GM18499 (cell line): ENCODE measurements at regions not wholly inside any gene's neighbourhood (a gene's known extent, or its start where the extent isn't known, plus 50 kb on each side); places are given as distances from the start of the nearest gene placed in this dataset.

Source experiments
- ATAC-seq: cut with Tn5 transposase; IDR thresholded peaks from one replicate; pipeline ENCODE4 v1.9.1; 2021; ENCODE audit warnings: moderate number of reproducible peaks; ENCODE audit not compliant: insufficient read depth, unreplicated experiment

DNA sequence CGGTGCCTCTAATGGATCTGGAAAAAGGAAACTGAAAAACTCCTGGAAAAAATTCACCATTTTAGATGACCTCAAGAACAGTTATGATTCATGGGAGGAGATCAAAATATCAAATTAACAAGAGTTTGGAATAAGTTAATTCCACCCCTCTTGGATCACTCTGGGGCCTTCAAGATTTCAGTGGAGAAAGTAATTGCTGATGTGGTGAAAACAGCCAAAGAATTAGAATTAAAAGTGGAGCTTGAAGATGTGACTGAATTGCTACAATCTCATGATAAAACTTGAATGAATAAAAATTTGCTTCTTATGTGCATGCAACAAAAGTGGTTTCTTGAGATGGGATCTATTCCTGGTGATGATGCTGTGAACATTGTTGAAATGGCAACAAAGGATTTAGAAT, 974.4 kb upstream of the GYPC start:
- ATAC-seq: no peak

DNA sequence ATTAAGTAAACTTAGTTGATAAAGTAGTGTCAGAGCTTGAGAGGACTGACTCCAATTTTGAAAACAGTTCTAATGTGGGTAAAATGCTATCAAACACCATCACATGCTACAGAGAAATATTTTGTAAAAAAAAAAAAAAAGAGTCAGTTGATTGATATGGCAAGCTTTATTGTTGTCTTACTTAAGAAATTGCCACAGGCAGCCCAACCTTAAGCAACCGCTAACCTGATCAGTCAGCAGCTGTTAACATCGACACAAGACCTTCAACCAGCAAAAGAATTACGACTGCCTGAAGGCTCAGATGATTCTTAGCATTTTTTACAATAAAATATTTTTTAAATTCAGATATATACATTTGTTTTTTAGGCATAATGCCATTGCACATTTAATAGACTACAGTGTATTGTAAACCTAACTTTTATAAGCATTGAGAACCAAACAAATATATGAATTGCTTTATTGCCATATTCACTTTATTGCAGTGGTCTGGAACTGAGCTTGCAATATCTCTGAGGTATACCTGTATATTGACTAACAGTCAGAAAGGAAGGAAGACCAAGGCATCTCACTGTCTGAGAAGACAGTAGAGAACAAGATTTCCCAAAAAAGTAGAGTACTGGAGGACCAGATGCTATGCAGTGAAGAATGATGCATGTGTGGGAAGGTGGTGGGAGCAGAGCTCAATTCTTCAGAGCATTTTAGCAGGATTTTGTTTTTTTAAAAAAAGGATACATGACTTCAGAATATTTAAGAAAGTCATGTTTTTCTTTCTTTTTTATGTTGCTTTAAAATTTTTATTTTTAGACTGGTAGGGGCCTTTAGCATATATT, 973.8 kb upstream of the GYPC start:
- no peak for ATAC-seq

GRCh38 chr2:125684256-125684655, 971.7 kb upstream of the GYPC start:
- ATAC-seq: no peak

- no peak for ATAC-seq
Measured at GRCh38 chr2:125684932-125685331, 971.0 kb upstream of the GYPC start.

GRCh38 chr2:125696560-125696959, 959.4 kb upstream of the GYPC start:
- no peak for ATAC-seq

DNA sequence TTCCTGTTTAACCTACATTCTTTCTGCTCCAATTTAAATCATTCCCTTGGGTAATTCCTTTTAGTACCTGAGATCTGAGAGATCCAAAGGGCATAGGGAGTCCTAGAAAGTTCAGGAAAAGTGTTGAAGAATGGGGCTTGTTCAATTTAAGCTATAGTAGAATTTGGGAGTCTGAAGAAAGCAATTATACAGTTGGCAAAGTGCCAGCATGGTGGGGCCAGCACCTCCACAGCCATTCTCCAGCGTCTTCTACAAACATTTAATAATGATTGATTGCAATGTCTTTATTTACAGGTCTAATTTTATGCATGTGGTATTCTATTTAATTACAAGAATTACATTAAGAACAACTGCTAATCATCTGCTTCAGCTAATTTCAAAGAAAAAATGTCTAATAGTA, 957.7 kb upstream of the GYPC start:
- ATAC-seq: no peak

DNA sequence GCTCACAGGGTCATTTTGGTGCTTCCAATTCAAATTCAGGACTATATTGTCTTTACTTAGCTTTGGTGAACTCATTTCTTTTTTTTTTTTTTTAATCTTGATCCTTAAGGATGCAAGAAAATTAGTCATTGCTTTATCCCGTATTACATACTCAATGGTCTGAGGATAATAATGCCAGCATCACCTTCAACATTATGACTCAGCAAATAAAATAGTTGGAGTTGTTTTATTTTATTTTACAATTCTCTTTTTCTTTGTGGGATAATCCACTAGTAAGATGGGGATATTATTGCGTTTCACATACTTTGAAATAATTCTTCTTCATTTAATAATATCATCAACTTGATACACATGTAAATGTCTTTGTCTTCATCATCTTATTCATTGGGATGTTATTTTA, 954.9 kb upstream of the GYPC start:
- no peak for ATAC-seq

- ATAC-seq: no peak
Measured at GRCh38 chr2:125707611-125708010, 948.3 kb upstream of the GYPC start.

- ATAC-seq: no peak
Measured at GRCh38 chr2:125710561-125710960, 945.4 kb upstream of the GYPC start.

- ATAC-seq: no peak
Measured at GRCh38 chr2:125711075-125711474, 944.9 kb upstream of the GYPC start.

DNA sequence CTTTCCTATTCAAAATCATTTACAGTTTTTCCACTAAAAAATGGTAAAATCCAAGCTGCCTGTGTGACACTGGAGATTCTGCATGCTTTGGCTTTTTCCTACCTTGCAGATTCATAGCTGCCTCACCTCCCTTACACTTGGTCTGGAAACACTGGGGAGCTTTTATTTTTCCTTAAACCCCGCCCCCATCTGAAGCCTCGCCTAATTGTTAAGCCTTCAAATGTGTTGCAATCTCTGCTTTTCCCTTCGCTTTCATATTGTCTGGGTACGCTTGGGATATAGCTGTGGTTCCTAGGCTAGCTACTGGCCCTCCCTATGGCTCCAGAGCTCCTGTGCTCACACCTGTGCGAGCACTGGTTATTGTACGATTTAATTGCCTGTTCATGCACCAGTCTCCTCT, 942.4 kb upstream of the GYPC start:
- ATAC-seq: no peak

DNA sequence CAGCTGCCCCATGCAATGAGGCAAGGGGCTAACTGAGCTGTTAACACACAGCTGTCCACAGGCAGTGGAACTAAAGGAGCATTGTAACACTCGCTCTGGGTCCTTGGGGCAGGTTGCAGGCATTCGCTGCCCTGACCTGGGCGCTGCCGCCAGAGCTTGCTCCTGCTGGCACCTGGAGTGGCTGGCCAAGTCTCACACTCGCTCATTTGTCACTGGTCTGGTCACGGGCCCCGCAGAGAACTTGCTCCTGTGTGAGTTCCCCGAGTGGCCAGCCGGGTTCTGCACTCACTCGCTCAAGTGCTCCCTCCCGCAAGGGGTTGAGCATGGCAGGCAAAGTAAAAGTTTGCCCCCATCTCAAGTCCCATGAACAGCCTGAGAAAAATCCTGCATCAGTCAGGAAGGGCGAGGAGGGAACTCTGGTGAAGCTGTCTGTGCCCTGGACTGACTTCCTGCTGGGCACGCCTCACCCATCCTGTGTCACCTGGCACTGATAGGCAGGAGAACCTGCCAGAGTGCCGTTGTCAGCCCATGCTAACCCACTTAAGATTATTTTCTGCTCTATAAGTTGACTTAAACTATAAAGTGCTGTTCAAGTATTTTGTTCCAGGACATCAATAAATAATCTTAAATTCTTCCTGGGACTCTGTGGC, 934.8 kb upstream of the GYPC start:
- no peak for ATAC-seq

- ATAC-seq: no peak
Measured at GRCh38 chr2:125730921-125731320, 925.0 kb upstream of the GYPC start.

- ATAC-seq: no peak
Measured at GRCh38 chr2:125736306-125736705, 919.7 kb upstream of the GYPC start.

DNA sequence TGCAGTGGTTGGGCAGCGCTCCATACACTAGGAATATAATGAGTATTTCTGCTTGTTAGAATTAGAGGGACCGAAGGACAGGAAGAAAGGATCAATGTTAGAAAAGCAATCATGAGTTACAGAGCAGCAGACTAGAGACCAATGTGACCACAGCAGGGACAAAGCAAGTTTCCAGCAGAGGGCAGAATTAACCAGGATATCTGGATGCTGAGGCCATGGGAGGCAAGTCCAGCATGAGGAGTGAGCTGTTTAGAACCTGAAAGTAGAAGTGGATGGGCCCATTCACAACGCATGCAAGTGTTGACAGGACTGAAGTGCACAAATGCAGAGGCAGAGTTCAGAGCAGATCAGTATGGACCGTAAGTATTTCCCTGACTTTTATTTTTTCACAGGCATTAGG, 910.4 kb upstream of the GYPC start:
- no peak for ATAC-seq

GRCh38 chr2:125746321-125747164, 909.4 kb upstream of the GYPC start:
- no peak for ATAC-seq

- ATAC-seq: no peak
Measured at GRCh38 chr2:125747165-125747425, 908.9 kb upstream of the GYPC start.

DNA sequence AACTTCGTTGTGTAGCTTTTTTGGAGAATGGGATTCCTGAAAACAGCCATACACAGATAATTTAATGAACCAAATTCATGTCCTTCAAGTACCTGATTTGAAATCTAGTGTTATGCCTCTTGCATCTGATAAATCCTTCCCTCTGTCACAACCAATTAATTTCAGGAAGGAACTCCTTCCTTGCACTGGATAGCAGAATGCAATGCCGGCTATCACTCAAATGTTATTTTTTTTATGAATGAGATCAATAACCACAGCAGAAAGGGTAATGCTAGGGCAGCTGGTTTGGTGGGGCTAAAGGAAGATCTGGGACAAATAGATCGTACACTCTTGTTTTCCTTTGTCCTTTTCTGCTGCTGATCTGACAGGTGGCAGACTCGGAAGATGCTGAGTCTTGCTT, 899.5 kb upstream of the GYPC start:
- no peak for ATAC-seq

DNA sequence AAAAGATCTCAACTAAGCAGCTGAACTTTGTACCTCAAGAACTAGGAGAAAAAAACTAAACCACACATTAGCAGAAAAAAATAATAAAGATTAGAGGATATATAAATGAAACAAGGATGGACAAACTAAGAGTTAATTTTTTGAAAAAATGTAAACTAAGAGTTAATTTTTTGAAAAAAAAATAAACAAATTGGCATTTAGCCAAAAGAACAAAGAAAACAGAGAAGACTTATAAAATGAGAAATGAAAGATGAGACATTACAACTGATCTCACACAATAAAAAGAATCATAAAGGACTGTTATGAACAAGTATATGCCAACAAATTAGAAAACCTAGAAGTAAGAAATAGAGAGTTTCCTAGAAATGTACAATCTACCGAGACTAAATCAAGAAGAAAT, 859.2 kb upstream of the GYPC start:
- ATAC-seq: no peak

DNA sequence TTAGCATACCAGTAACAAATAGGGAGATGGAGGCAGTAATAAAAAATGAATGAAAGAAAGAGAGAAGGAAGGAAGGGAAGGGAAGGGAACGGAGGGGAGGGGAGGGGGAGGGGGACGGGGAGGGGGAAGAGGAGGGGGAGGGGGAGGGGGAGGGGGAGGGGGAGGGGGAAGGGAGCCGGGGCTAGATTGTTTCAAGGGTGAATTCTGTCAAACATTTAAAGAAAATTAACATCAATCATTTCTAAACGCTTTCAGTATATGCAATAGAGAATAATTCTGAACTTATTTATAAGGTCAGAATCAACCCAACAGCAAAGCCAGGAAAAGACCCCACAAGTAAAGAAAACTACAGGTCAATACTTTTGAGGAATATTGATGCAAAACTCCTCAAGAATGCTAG, 858.8 kb upstream of the GYPC start:
- ATAC-seq: no peak

DNA sequence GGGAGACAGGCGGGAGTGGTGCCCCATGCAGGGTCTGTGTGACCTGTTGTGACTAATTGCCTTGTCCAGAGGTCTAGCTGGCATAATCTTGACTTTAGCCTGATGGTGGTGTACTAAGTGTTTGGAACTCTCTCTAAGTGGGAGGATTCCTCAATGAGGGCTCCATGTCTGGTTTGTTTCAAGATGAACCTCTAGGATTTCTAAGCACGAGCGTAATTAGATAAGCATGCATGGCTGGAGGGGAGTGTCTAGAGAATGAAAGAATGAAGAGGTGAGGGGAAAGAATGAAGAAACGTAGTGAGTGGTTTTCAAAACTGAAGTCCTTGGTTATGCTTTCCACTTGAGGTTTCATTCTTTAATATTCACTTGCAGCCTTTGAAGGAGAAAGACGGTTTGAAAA, 833.2 kb upstream of the GYPC start:
- no peak for ATAC-seq
